HEK293T (cell line): ENCODE measurements at regions not wholly inside any gene's neighbourhood (a gene's known extent, or its start where the extent isn't known, plus 50 kb on each side); places are given as distances from the start of the nearest gene placed in this dataset.

Experiments
- CTCF ChIA-PET: fragments of 350-600 bp; formaldehyde crosslinking; extraction: SDS; loops from one replicate; lab custom pipeline; 2021; ENCODE audit warnings: antibody characterized with exemption, inconsistent platforms; lab: Yijun Ruan, JAX
- POLR2A ChIA-PET: fragments of 350-600 bp; formaldehyde crosslinking; extraction: SDS; loops from one replicate; lab custom pipeline; 2020; ENCODE audit warnings: antibody characterized with exemption, inconsistent platforms; lab: Yijun Ruan, JAX
- DNase-seq: peaks from one replicate; pipeline ENCODE4 v3.0.0; 2012; ENCODE audit warnings: mixed read lengths; ENCODE audit errors: extremely low spot score
- ARNT ChIP-seq: fragments of 450-650 bp; IDR thresholded peaks from 2 replicates; pipeline ENCODE4 v1.6.1; 2017; ENCODE audit warnings: mild to moderate bottlenecking
- BHLHE40 ChIP-seq: fragments of 450-650 bp; IDR thresholded peaks from 2 replicates; pipeline ENCODE4 v1.6.1; 2016; ENCODE audit warnings: mild to moderate bottlenecking, moderate library complexity, borderline replicate concordance
- CTBP1 ChIP-seq: fragments of 450-650 bp; IDR thresholded peaks from 2 replicates; pipeline ENCODE4 v1.6.1; 2016; ENCODE audit warnings: borderline replicate concordance
- ELF4 ChIP-seq: fragments of 450-650 bp; IDR thresholded peaks from 2 replicates; pipeline ENCODE4 v1.6.1; 2017; ENCODE audit warnings: antibody characterized with exemption
- FOXA1 ChIP-seq: fragments of 450-650 bp; IDR thresholded peaks from 2 replicates; pipeline ENCODE4 v1.6.1; 2016; ENCODE audit warnings: mild to moderate bottlenecking
- FOXK2 ChIP-seq: fragments of 450-650 bp; IDR thresholded peaks from 2 replicates; pipeline ENCODE4 v1.6.1; 2016; ENCODE audit warnings: mild to moderate bottlenecking
- FOXM1 ChIP-seq: fragments of 450-650 bp; IDR thresholded peaks from 2 replicates; pipeline ENCODE4 v1.6.1; 2017; ENCODE audit warnings: mild to moderate bottlenecking, borderline replicate concordance
- HDGF ChIP-seq: fragments of 450-650 bp; IDR thresholded peaks from 2 replicates; pipeline ENCODE4 v1.6.1; 2017; ENCODE audit warnings: antibody characterized with exemption, borderline replicate concordance
- L3MBTL2 ChIP-seq: fragments of 450-650 bp; conservative IDR thresholded peaks from 2 replicates; pipeline ENCODE4 v1.6.1; 2016; ENCODE audit warnings: mild to moderate bottlenecking
- LEF1 ChIP-seq: fragments of 450-650 bp; IDR thresholded peaks from 2 replicates; pipeline ENCODE4 v1.6.1; 2017; ENCODE audit warnings: mild to moderate bottlenecking, borderline replicate concordance
- NFRKB ChIP-seq: fragments of 450-650 bp; IDR thresholded peaks from 2 replicates; pipeline ENCODE4 v1.6.1; 2016; ENCODE audit warnings: mild to moderate bottlenecking, moderate library complexity
- PKNOX1 ChIP-seq: fragments of 450-650 bp; IDR thresholded peaks from 2 replicates; pipeline ENCODE4 v1.6.1; 2016
- SP1 ChIP-seq: fragments of 450-650 bp; IDR thresholded peaks from 2 replicates; pipeline ENCODE4 v1.6.1; 2017
- SUZ12 ChIP-seq: fragments of 450-650 bp; IDR thresholded peaks from 2 replicates; pipeline ENCODE4 v1.6.1; 2016; ENCODE audit warnings: mild to moderate bottlenecking
- TARDBP ChIP-seq: fragments of 450-650 bp; IDR thresholded peaks from 2 replicates; pipeline ENCODE4 v1.6.1; 2016
- ZNF384 ChIP-seq: fragments of 450-650 bp; IDR thresholded peaks from 2 replicates; pipeline ENCODE4 v1.6.1; 2016

GRCh38 chrX:118189628-118190027, 73.0 kb upstream of the KLHL13 start:
- ChIA-PET POLR2A (no interaction called here), CTCF (no interaction called here)
- TF ChIP-seq SUZ12 (no peak), TARDBP (no peak), ELF4 (no peak), FOXA1 (no peak), FOXK2 (no peak), SP1 (no peak)
- DNase-seq, result no peak

- POLR2A ChIA-PET, result no interaction called here
- TF ChIP-seq HDGF (no peak), FOXM1 (no peak), LEF1 (no peak), ZNF384 (no peak), TARDBP (no peak), SP1 (no peak), PKNOX1 (no peak), CTBP1 (no peak), FOXK2 (no peak), NFRKB (no peak), ELF4 (no peak), SUZ12 (no peak), BHLHE40 (no peak), ARNT (no peak), L3MBTL2 (no peak), FOXA1 (no peak)
- no peak for DNase-seq
- CTCF ChIA-PET, result no interaction called here
These were observed 81.1 kb upstream of the KLHL13 start for GRCh38 chrX:118197730-118198129.

- no peak for TF ChIP-seq FOXA1
- TF ChIP-seq NFRKB, result no peak
- no peak for TF ChIP-seq BHLHE40
- no peak for TF ChIP-seq HDGF
- CTCF ChIA-PET, result no interaction called here
- POLR2A ChIA-PET, result no interaction called here
- no peak for DNase-seq
These were observed 82.0 kb upstream of the KLHL13 start for GRCh38 chrX:118198577-118198976.

- ChIA-PET CTCF (no interaction called here), POLR2A (no interaction called here)
- DNase-seq, result no peak
- TF ChIP-seq BHLHE40, result no peak
- TF ChIP-seq TARDBP, result no peak
- no peak for TF ChIP-seq SP1
- TF ChIP-seq ZNF384, result no peak
- TF ChIP-seq HDGF, result no peak
- no peak for TF ChIP-seq ELF4
- TF ChIP-seq ARNT, result no peak
- no peak for TF ChIP-seq PKNOX1
- TF ChIP-seq FOXM1, result no peak
- no peak for TF ChIP-seq LEF1
- no peak for TF ChIP-seq L3MBTL2
- TF ChIP-seq CTBP1, result no peak
- TF ChIP-seq SUZ12, result no peak
- no peak for TF ChIP-seq FOXA1
- TF ChIP-seq NFRKB, result no peak
- no peak for TF ChIP-seq FOXK2
These were observed 83.4 kb upstream of the KLHL13 start for GRCh38 chrX:118199997-118200396.

GRCh38 chrX:118205421-118206395, 89.1 kb upstream of the KLHL13 start:
- DNase-seq, result no peak
- ChIA-PET POLR2A (no interaction called here), CTCF (interaction anchor here (0.6 to 0.8 kb wide), 2 partner anchors 10 to 379 kb away, joined by 3 to 4 read pairs; no protein-coding TSS in a partner anchor)
- TF ChIP-seq HDGF, result no peak
- TF ChIP-seq FOXM1, result no peak
- TF ChIP-seq BHLHE40, result no peak
- no peak for TF ChIP-seq ARNT
- no peak for TF ChIP-seq ZNF384

GRCh38 chrX:118207831-118208453, 91.3 kb upstream of the KLHL13 start:
- DNase-seq, result no peak
- POLR2A ChIA-PET, result no interaction called here
- TF ChIP-seq SUZ12 (no peak), FOXK2 (no peak), BHLHE40 (no peak), ARNT (no peak), SP1 (no peak), ZNF384 (no peak), LEF1 (no peak), PKNOX1 (no peak), CTBP1 (no peak), TARDBP (no peak), NFRKB (no peak), ELF4 (no peak), L3MBTL2 (no peak)
- CTCF ChIA-PET, result no interaction called here
